HG03196 (cell line): ENCODE measurements at regions not wholly inside any gene's neighbourhood (a gene's known extent, or its start where the extent isn't known, plus 50 kb on each side); places are given as distances from the start of the nearest gene placed in this dataset.

ENCODE experiments used
- ATAC-seq: cut with Tn5 transposase; IDR thresholded peaks from one replicate; pipeline ENCODE4 v1.9.1; 2021; ENCODE audit not compliant: unreplicated experiment

- no peak for ATAC-seq
Observed at GRCh38 chr1:96240438-96240837, 481.1 kb upstream of the PTBP2 start.

- ATAC-seq: no peak
Observed at GRCh38 chr1:96253246-96254035, 468.1 kb upstream of the PTBP2 start.

- no peak for ATAC-seq
Observed at GRCh38 chr1:96256130-96256790, 465.3 kb upstream of the PTBP2 start.

GRCh38 chr1:96259399-96259798 is 462.2 kb upstream of the PTBP2 start:
- ATAC-seq: no peak

GRCh38 chr1:96281491-96281890 is 440.1 kb upstream of the PTBP2 start:
- ATAC-seq: no peak

- no peak for ATAC-seq
Observed at GRCh38 chr1:96290033-96290432, 431.6 kb upstream of the PTBP2 start.

- ATAC-seq: no peak
Observed at GRCh38 chr1:96290801-96291200, 430.8 kb upstream of the PTBP2 start.

- ATAC-seq: no peak
Observed at GRCh38 chr1:96291468-96291867, 430.1 kb upstream of the PTBP2 start.

- no peak for ATAC-seq
Observed at GRCh38 chr1:96292141-96292540, 429.4 kb upstream of the PTBP2 start.

- no peak for ATAC-seq
Observed at GRCh38 chr1:96296991-96297390, 424.6 kb upstream of the PTBP2 start.

- ATAC-seq: no peak
Observed at GRCh38 chr1:96306809-96307560, 414.6 kb upstream of the PTBP2 start.

- ATAC-seq: no peak
Observed at GRCh38 chr1:96308314-96308713, 413.3 kb upstream of the PTBP2 start.

GRCh38 chr1:96309783-96310182 is 411.8 kb upstream of the PTBP2 start:
- no peak for ATAC-seq

GRCh38 chr1:96313216-96313615 is 408.4 kb upstream of the PTBP2 start:
- no peak for ATAC-seq

GRCh38 chr1:96329121-96329520 is 392.5 kb upstream of the PTBP2 start:
- no peak for ATAC-seq

GRCh38 chr1:96331596-96331995 is 390.0 kb upstream of the PTBP2 start:
- no peak for ATAC-seq

- no peak for ATAC-seq
Observed at GRCh38 chr1:96333522-96334235, 387.9 kb upstream of the PTBP2 start.

GRCh38 chr1:96334236-96334557 is 387.4 kb upstream of the PTBP2 start:
- no peak for ATAC-seq

- ATAC-seq: no peak
Observed at GRCh38 chr1:96338622-96339021, 383.0 kb upstream of the PTBP2 start.

- ATAC-seq: no peak
Observed at GRCh38 chr1:96340686-96341085, 380.9 kb upstream of the PTBP2 start.

GRCh38 chr1:96346719-96347118 is 374.9 kb upstream of the PTBP2 start:
- no peak for ATAC-seq
